Liver (tissue), 3 donors: ENCODE measurements at regions not wholly inside any gene's neighbourhood (a gene's known extent, or its start where the extent isn't known, plus 50 kb on each side); places are given as distances from the start of the nearest gene placed in this dataset.

Source experiments
- ATF3 ChIP-seq: IDR thresholded peaks from 2 replicates; pipeline ENCODE4 v1.6.1; 2016; ENCODE audit warnings: antibody characterized with exemption
- CTCF ChIP-seq: fragments of 150-350 bp; IDR thresholded peaks from 2 replicates; pipeline ENCODE4 v1.5.1; 2017; ENCODE audit warnings: improper control_type of control experiment, low read depth, low read length; ENCODE audit not compliant: missing input control
- FOXA1 ChIP-seq: IDR thresholded peaks from 2 replicates; pipeline ENCODE4 v1.6.1; 2016; ENCODE audit warnings: antibody characterized with exemption
- MAX ChIP-seq: IDR thresholded peaks from 2 replicates; pipeline ENCODE4 v1.6.1; 2016; ENCODE audit warnings: antibody characterized with exemption
- REST ChIP-seq: IDR thresholded peaks from 2 replicates; pipeline ENCODE4 v1.6.1; 2016; ENCODE audit warnings: antibody characterized with exemption, mild to moderate bottlenecking
- TAF1 ChIP-seq: conservative IDR thresholded peaks from 2 replicates; pipeline ENCODE4 v1.6.1; 2016; ENCODE audit warnings: antibody characterized with exemption, mild to moderate bottlenecking
- YY1 ChIP-seq: IDR thresholded peaks from 2 replicates; pipeline ENCODE4 v1.6.1; 2016; ENCODE audit warnings: antibody characterized with exemption, mild to moderate bottlenecking
- donor health status: healthy.
- donor health status: healthy.

- TF ChIP-seq CTCF (no peak), MAX (no peak), FOXA1 (no peak), YY1 (no peak), ATF3 (no peak), TAF1 (no peak), REST (no peak)
These were observed 128.9 kb downstream of the TYW3 start for GRCh38 chr1:74861867-74862266.
